Left kidney (tissue), 1 donor: ENCODE measurements at regions not wholly inside any gene's neighbourhood (a gene's known extent, or its start where the extent isn't known, plus 50 kb on each side); places are given as distances from the start of the nearest gene placed in this dataset.
"Not testable (repeated sequence)": the region's sequence is repeated elsewhere in the genome, so short reads cannot be mapped to it uniquely, and the experiment has no call there.

ENCODE experiments used
- DNase-seq: peaks from one replicate; pipeline ENCODE4 v3.0.0-alpha.2; 2013

DNA sequence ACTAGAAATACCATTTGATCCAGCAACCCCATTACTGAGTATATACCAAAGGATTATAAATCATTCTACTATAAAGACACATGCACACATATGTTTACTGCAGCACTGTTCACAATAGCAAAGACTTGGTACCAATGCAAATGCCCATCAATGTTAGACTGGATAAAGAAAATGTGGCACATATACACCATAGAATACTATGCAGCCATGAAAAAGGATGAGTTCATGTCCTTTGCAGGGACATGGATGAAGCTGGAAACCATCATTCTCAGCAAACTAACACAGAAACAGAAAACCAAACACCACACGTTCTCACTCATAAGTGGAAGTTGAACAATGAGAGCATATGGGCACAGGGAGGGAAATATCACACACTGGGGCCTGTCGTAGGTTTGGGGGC is 106.0 kb downstream of the SPATA18 start:
- not testable (repeated sequence) for DNase-seq

DNA sequence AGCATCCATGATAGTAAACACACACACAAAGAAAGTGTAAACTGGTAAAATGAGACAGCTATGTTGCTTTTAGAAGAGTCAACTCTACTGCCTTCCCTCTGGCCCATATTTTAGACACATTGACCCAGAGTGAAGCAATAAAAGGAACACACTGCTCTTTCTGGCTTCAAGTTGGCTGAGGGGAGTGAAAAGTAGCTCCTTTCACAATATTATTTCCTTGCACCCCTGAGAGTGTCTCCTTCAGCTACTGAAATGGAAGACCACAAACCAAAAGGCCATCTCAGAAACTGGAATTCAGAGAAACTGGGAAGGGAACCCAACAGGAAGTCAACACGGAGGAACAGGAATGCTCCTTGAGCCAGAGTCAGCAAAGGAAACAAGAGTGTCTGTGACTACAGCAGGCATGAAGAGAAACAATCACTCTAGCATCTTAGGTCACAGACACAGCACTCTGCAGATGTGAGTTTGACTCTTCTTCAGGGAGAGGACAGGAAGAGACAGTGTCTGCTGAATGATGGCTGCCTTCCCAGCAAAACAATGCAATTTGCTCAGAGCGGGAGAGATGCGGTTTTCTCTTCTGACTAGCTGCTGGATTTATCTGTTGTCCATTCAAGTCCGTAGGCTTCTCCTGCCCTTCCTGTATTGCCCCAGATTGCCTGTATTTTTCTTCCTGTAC is 106.7 kb downstream of the SPATA18 start:
- DNase-seq, result no peak

DNA sequence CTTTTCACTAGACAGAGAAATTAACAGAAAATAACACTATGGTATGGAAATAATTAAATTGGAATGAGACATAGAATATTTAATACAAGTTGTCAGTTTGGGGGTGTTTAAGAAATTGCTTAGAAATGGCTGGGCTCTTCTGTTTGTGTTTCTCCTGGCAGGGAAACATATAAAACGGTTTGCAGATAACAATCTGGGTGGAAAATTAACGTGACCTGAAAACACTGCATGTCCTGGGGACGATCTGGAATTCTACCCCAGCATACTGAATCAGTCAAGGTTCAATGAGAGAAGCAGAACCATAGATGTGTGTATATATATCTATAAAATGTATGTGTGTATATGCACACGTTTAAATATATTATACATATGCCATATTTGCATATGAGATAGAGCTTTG is 109.8 kb downstream of the SPATA18 start:
- DNase-seq, result no peak

DNA sequence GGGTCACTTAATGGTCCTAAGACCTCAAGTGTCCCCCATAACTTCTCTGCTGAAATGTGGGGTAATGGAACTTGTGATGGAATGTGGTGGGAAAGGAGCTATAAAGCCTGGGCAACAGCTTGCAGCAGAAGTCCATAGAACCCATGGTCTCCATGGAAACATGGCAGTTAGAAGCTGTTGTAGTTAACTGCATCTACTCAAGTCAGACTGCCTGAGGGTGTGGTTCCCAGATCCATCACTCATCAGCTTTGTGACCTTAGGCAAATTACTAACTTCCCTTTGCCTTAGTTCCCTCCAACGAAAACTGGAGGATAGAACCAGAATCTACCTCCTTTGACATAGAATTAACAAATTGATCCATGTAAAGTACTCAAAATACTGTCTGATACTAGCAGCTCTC is 113.0 kb downstream of the SPATA18 start:
- no peak for DNase-seq

DNA sequence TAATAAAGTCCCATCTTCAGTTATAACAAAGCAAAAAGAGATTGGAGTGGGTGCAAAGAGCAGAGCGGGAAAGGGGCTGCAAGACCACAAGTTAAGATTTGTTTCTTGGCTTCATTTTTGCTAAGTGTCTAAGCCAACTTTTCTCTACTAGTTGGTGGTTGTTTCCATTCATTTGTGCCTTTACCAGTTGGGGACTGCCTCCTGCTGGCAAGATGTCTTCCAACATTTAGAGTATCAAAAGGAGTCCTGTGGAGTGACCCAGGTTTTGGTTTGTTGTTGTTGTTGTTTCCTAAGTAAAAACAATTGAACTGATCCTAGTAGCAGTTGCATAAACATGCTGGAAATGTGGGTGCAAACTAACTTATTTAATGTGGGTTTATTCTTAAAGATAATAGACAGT is 121.1 kb downstream of the SPATA18 start:
- no peak for DNase-seq

DNA sequence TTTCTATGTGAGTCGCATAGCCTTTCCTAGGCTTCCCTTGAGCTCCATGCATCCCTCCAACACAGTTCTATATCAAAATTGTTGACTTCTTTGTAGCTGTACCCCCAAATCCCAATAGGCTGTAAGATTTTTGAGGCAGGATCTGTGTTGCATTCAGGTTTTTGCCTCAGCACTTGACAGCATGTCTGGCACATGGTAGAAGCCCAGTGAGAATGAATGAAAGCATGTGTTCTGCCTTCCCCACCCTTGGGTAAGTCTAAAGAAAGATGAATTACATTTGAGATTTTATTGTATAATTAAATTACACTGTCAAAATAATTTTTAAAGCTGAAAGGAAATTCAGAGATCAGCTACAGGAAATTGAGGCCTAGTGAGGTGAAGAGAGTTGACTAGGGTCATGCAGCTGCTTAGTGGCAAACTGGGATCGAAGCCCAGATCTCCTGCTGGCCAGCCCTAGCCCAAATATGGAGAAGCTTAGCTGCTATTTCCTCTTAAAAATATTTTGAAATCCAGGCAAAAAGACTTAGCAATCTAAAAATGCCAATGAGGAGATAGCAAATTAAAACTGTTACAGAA is 122.5 kb downstream of the SPATA18 start:
- no peak for DNase-seq

DNA sequence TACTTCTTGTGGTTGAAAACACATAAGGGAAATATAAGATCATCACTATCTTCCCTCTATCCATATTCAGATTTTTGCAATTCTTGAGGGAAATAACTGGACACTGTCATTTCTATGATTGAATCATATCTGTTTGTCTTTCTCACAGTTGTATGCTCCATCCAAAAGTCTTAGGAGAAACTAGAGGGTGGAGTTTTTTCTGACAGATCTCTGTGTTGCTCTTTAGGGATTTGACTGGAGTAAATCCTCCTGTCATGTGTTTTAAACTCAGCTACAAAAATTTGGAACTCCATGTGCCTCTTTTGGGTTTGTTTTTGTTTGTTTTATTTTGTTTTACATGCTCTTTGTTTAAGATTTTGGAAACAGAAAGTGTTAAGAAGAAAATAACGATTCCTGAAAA is 136.5 kb downstream of the SPATA18 start:
- no peak for DNase-seq

DNA sequence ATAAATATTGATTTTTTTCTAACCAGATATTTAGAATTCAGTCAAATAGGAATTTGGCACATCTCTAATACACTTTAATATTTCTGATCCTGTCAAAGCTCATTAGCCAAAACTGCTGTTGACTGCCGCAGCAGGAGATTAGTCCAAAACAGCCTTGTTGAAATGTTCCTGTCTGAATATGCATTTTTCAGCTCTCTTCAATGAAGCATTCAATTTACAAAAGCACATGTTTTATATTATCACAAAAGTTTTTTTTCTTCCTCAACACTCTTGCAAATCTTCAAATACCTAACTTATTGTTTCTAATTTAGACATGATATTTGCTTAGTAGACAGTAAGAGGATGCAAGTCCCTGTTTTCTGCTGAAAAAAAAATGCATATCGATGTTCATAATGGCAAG is 140.9 kb downstream of the SPATA18 start:
- no peak for DNase-seq

DNA sequence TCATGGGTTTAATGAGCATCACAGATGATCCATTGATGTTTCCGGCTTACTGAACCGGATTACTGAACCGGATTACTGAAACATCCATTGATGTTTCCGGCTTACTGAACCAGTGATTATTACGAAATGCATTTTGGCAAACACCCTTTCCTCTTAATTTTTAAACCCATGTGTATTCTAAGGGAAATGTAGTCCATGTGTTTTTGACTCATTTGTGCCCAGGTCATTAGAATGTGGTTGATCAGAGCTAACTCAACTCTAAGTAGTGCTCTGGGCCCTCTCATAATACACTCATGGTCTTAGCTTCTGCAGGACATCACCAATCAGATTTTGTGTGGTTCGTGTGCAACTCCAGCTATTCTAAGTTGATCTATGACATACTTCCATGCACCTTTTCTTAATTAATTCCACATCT is 141.6 kb downstream of the SPATA18 start:
- no peak for DNase-seq

DNA sequence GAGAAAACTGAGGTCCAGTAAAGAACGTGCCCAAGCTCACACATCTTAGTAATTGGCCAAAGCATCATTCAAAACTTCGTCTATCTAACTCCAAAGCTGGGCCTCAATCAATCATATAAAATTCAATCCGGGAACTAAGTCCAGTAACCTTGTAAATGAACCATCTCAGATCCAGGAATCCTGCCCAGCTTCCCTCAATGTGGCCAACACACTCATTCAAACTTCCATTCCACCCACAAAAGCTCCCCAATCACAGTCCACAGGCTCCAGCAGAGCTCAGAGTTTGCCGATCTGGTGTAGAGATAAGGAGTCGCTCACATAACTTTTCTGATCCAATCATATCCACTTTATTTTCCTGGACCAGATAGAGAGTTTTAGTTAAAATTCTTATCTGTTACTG is 144.8 kb downstream of the SPATA18 start:
- DNase-seq, result no peak

DNA sequence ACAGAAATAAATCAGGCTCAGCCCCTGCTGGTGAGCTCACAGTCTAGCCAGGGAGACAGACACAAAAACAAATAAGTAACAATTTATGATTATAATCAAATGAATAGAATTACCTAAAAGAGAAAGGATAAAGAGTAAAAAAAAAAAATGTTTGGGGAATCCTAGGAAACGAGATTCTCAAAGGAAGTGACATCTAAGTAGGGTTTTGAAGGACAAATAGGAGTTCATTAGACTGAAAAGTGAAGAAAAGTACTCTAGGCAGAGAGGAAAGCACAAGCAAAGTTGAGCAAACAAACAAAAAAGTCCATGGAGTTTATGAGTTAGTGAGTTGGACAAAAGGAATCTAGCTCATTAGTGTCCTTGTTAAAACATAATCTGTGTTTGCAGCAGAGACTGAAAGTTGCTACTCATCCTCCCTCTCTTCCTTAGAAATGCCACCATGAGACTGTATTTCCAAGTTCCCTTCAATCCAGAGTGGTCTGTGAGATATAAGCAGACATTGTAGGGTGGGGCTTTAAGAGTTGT is 145.6 kb downstream of the SPATA18 start:
- no peak for DNase-seq

DNA sequence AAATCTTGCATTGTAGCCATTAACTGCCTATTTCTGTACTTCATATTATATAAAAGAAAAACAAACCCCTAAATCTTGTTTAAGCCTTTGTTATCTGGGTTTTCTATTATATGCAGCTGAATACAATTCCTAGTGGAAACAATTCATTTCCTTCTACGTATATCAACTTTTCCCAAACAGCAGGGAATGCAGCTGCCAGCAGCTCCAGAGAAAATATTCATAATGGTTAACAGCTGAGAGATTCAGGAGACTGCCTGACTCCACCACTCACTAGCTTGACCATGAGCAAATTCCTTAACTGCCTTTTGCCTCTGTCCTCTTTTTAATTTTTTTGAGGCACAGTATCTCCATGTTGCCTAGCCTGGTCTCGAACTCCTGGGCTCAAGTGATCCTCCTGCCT is 146.2 kb downstream of the SPATA18 start:
- peak; percentile 35 for DNase-seq

DNA sequence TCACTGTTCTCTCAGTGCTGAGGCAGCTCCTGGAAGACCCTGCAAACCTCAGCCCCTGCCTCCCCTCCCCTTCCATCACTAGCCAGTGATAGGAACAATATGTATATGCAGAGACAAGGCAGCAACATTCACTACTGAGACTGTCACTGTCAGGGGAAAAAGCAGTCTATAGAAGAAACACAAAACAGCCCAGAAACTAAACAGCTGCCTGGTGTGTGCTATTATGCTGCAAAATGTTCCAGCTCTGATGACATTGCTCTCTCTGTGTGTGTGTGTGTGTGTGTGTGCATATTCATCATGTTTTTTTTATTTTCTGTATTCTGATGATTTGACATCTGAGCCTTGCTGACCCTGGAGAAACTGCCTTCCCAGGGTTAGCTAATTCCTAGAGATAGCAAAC is 147.2 kb downstream of the SPATA18 start:
- peak; percentile 41 for DNase-seq

DNA sequence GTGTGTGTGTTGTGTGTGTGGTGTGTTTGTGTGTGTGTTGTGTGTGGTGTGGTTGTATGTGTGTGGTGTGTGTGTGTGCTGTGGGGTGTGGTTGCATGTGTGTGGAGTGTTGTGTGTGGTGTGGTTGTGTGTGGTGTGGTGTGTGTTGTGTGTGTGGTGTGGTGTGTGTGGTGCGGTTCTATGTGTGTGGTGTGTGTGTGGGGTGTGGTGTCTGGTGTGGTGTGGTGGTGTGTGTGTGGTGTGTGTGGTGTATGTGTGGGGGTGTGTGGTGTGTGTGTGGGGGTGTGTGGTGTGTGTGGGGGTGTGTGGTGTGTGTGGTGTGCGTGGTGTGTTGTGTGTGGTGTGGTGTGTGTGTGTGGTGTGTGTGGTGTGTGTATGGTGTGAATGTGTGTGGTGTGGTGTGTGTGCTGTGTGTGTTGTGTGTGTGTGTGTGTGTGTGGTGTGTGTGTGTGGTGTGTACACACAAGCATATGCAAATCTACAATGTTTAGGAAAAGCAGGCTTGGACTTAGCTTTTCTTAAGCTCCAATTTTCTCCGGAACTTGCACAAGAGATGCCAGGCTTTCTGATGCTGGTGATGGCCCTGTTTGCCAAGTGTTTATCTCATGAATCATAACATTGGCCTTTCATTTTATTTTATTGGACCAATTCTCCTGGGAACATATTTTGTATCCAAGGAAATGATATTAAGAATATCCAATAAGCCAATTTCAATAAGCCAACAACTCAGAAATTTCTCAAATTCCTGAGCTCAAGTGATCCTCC is 148.7 kb downstream of the SPATA18 start:
- DNase-seq, result no peak

DNA sequence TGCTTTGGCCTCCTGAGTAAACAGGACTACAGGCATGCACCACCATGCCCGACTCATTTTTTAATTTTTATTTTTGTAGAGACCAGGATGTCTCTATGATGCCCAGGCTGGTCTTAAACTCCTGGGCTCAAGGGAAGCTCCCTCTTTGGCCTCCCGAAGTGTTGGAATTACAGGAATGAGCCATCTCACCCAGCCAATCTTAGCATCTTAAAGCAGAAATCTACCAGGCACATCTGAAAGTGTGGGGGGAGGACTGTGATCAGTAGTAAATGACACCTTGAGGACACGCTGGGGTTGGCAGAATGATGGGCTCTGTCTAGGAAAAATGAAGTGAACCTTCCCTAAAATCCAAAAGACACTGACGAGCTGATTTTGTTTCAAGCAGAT is 149.2 kb downstream of the SPATA18 start:
- DNase-seq, result no peak

DNA sequence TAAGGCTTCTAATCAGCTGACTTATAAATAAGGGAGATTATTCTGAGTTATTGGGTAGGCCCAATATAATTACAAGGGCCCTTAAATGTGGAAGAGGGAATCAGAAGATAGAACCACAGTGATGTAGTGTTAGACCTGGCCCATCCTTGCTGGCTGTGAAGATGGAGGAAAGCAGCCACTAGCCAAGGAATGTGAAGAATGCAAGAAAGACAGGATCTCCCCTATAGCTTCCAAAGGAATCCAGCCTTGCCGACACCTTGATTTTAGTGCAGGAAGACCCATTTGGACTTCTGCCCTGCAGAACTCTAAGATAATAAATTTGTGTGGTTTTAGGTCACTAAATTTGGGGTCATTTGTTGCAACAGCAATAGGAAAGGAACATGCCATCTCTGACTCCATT is 150.6 kb downstream of the SPATA18 start:
- no peak for DNase-seq

DNA sequence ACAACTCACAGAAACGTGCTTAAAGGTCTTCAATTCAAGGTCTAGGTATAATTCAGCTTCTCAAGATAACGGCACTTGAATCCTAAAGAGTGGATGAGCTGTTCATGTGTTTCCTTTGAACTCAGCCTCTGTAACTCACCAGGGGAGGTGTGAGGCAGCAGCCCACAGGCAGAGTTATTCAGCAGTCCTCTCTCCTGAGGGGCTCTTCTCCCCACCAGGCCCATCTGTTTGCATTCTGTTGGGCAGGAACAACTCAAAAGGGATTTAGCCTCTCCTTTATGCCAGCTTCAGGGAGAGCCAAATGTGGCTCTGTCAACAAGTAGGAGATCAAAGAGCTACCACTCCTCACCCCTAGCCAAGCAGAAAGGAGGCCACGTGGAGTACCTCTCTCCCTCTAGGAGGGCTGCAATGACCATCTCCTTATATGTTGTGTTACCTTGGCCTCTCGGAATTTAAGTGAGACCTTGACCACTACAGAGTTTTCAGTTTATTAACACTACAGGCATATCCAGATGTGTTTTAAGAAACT is 151.2 kb downstream of the SPATA18 start:
- no peak for DNase-seq

DNA sequence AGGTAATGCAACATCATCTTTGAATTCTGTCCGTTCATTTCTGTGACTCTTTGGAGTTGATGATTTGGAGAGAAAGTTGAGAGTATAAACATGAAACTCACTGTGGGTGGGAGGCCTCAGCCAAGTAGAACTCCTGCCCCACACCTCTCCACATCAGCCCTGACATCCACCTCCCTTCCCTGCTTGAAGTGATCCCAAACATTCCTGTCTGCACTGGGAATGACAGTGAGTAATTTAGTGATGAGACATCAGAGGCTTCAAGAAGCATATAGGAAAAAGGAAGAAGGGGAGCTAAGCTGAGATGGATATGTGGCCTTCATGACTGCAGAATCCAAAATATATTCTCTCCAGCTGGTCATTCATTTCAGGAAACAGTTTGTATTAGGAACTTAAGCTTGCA is 151.8 kb downstream of the SPATA18 start:
- no peak for DNase-seq

DNA sequence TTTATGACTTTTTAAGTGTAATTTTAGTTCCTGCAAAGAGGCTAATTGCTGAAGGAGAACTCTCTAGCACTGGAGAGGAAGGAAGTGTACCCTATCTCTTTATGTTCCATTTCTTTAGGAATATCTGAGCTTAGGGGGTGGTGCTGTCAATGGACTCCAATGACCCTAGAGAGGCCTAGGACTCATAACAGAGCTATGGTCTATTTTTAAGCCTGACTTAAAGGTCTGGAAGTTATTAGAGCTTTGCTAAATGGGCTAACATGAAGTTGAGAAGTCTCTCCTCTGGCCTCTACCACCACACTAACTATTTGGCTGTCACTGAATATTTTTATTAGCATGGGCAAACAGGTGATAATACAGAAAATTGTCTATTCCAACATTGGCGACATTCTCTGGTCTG is 152.2 kb downstream of the SPATA18 start:
- no peak for DNase-seq

DNA sequence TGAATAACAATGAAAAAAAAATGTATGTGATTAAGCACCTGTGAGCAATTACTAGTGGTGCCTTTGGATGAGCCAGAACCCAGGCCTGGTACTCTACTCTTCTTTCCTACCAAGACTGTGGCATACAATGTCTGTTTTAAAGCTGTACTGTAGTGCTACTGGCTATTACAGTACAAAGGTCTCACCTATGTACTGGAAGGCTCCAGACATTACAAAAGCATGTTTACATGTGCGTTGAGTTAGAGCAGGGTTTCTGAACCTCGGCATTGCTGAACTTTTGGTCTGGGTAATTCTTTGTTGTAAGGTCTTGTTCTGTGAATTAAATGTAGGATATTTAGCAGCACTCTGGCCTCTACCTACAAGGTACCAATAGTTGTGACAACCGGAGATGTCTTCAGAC is 153.8 kb downstream of the SPATA18 start:
- DNase-seq, result no peak

DNA sequence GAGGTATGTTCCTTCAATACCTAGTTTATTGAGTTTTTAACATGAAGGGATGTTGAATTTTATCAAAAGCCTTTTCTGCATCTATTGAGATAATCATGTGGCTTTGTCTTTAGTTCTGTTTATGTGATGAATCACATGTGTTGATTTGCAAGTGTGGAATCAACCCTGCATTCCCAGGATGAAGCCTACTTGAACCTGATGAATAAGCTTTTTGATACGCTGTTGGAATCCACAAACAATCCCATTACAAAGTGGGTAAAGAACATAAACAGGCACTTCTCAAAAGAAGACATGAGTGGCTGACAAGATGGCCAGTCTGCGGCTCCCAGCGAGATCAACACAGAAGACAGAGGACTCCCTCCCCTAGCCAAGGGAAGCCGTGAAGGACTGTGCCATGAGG is 156.0 kb downstream of the SPATA18 start:
- not testable (repeated sequence) for DNase-seq

DNA sequence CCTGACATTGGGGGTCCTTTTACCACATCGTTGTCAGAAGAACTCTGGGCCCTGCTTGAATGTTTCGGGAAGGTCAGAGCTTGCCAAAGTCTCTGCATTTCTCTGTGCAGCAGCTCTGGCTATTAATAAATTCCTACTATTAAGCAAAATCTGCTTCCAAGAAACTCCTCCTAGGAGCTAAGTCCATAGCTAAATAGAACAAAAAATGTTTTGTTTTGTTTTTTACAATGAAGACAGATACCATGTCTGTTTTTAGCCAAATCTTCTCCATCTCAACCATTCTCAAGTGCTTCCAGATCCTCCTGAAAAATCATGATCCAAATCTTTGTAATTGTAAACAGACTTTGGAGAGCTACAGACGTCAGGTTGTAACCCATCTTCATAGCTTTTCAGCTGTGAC is 161.6 kb downstream of the SPATA18 start:
- no peak for DNase-seq

DNA sequence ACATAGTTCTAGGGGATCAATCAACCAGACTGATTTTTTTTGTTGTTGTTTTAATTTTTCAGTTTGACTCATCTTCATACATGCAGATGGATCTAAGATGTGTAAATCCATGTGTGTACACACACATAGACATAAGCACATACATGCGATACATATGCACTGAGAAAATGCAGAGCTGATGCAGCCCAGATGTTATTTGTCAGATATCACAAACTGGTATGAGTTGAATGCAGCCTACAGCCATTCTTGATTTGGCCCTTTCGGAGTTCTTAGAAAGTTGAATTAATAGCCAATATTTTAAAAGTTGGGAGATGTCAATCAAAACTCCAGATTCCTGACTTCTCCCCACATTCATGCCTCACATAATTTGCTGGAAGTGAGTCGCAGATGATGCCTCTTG is 180.4 kb downstream of the SPATA18 start:
- DNase-seq, result no peak
